Chondrocyte (in vitro differentiated cells): ENCODE measurements at regions not wholly inside any gene's neighbourhood (a gene's known extent, or its start where the extent isn't known, plus 50 kb on each side); places are given as distances from the start of the nearest gene placed in this dataset.

Experiments
- DNase-seq: peaks from one replicate; pipeline ENCODE4 v3.0.0; 2021; ENCODE audit warnings: mixed read lengths, low spot score
- H3K27ac Mint-ChIP-seq: one replicate; pipeline ENCODE4 v1.8.0; 2021; ENCODE audit warnings: mild to moderate bottlenecking, moderate library complexity, mixed read lengths; ENCODE audit not compliant: unreplicated experiment
- H3K27me3 Mint-ChIP-seq: 2 replicates; pipeline ENCODE4 v1.8.0; 2021; ENCODE audit warnings: low read depth, mixed read lengths
- H3K36me3 Mint-ChIP-seq: 2 replicates; pipeline ENCODE4 v1.8.0; 2021; ENCODE audit warnings: low read depth, mixed read lengths
- H3K4me1 Mint-ChIP-seq: 2 replicates; pipeline ENCODE4 v1.8.0; 2021; ENCODE audit warnings: low read depth, mild to moderate bottlenecking, mixed read lengths
- H3K4me3 Mint-ChIP-seq: one replicate; pipeline ENCODE4 v1.8.0; 2021; ENCODE audit warnings: mild to moderate bottlenecking, moderate library complexity, mixed read lengths; ENCODE audit not compliant: unreplicated experiment
- H3K9me3 Mint-ChIP-seq: 2 replicates; pipeline ENCODE4 v1.8.0; 2021; ENCODE audit warnings: low read depth, mixed read lengths
- TF ChIP-seq, protein P1 (sequence below): fragments of 200-600 bp; sonication (generic); IDR thresholded peaks from 2 replicates; pipeline ENCODE4 v1.5.0; 2021; ENCODE audit warnings: antibody characterized with exemption, mild to moderate bottlenecking, moderate library complexity

DNA sequence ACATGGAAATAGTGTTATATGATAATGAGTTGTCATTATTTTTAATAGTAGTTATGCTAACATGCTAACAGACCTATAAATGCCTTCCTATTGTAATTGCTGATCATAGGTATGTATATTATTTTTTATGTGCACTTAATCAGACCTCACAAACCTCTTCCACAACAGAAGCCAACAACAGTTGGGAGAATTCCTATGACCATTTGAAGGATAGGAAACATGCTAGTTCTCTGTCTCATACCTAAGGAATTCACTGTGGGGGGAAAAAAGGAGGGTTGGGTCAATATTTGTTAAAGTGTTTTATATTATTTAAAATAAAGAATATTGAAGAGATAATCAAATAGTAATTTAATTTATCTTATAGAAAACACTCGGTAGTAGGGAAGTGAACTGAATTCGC lies 990.9 kb downstream of the EPHA7 start:
- H3K4me1 Mint-ChIP-seq, result peaks cover 3% of the 10 kb centered on the region
- H3K27me3 Mint-ChIP-seq, result no peaks in the 10 kb centered on the region
- H3K9me3 Mint-ChIP-seq, result peaks cover 16% of the 10 kb centered on the region
- no peak for DNase-seq
- no peak overlapping the region for H3K27ac Mint-ChIP-seq
- H3K4me3 Mint-ChIP-seq, result no peak overlapping the region
- TF ChIP-seq, protein P1, sequence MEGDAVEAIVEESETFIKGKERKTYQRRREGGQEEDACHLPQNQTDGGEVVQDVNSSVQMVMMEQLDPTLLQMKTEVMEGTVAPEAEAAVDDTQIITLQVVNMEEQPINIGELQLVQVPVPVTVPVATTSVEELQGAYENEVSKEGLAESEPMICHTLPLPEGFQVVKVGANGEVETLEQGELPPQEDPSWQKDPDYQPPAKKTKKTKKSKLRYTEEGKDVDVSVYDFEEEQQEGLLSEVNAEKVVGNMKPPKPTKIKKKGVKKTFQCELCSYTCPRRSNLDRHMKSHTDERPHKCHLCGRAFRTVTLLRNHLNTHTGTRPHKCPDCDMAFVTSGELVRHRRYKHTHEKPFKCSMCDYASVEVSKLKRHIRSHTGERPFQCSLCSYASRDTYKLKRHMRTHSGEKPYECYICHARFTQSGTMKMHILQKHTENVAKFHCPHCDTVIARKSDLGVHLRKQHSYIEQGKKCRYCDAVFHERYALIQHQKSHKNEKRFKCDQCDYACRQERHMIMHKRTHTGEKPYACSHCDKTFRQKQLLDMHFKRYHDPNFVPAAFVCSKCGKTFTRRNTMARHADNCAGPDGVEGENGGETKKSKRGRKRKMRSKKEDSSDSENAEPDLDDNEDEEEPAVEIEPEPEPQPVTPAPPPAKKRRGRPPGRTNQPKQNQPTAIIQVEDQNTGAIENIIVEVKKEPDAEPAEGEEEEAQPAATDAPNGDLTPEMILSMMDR, result no peak
- peaks cover 3% of the 10 kb centered on the region for H3K36me3 Mint-ChIP-seq

GRCh38 chr6:92427453-92427852 lies 991.9 kb downstream of the EPHA7 start:
- Mint-ChIP-seq H3K36me3 (peaks cover 5% of the 10 kb centered on the region), H3K4me3 (no peak overlapping the region), H3K27me3 (no peaks in the 10 kb centered on the region), H3K4me1 (peaks cover 3% of the 10 kb centered on the region), H3K27ac (no peak overlapping the region), H3K9me3 (peaks cover 19% of the 10 kb centered on the region)
- no peak for DNase-seq
- TF ChIP-seq, protein P1, result no peak

- Mint-ChIP-seq H3K36me3 (peaks cover 6% of the 10 kb centered on the region), H3K27me3 (no peaks in the 10 kb centered on the region), H3K27ac (no peak overlapping the region), H3K9me3 (peaks cover 16% of the 10 kb centered on the region), H3K4me3 (no peak overlapping the region), H3K4me1 (no peaks in the 10 kb centered on the region)
- DNase-seq, result no peak
- TF ChIP-seq, protein P1, result no peak
Measured at GRCh38 chr6:92415656-92416055, 1003.7 kb downstream of the EPHA7 start.

DNA sequence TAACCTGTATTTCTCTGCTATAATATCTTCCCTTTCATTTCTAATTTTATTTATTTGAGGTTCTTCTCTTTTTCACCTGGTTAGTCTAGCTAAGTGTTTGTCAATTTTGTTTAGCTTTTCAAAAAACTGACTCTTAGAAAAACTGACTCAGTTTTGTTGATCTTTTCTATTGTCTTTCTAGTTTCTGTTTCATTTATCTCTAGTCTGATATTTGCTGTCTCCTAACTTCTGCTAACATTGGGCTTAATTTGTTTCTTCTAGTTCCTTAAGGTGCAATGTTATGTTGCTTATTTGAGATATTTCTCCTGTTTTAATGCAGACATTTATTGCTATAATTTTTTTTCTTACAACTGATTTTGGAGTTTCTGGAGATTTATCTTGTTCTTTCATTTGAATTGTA lies 1011.0 kb downstream of the EPHA7 start:
- no peak overlapping the region for H3K27ac Mint-ChIP-seq
- H3K4me1 Mint-ChIP-seq, result no peaks in the 10 kb centered on the region
- peaks cover 6% of the 10 kb centered on the region for H3K36me3 Mint-ChIP-seq
- TF ChIP-seq, protein P1, result no peak
- no peak overlapping the region for H3K4me3 Mint-ChIP-seq
- no peaks in the 10 kb centered on the region for H3K27me3 Mint-ChIP-seq
- peaks cover 34% of the 10 kb centered on the region for H3K9me3 Mint-ChIP-seq
- no peak for DNase-seq

GRCh38 chr6:92404281-92404680 lies 1015.1 kb downstream of the EPHA7 start:
- Mint-ChIP-seq H3K4me1 (no peaks in the 10 kb centered on the region), H3K9me3 (peaks cover 15% of the 10 kb centered on the region), H3K27me3 (no peaks in the 10 kb centered on the region), H3K27ac (no peak overlapping the region), H3K4me3 (no peak overlapping the region), H3K36me3 (no peaks in the 10 kb centered on the region)
- DNase-seq, result no peak
- TF ChIP-seq, protein P1, result no peak
